ENCODE measurements at regions not wholly inside any gene's neighbourhood (a gene's known extent, or its start where the extent isn't known, plus 50 kb on each side); places are given as distances from the start of the nearest gene placed in this dataset.
"Not testable (repeated sequence)": the region's sequence is repeated elsewhere in the genome, so short reads cannot be mapped to it uniquely, and the experiment has no call there.

GRCh38 chr16:59463776-59464175 lies 729.7 kb upstream of the GOT2 start:
- no peak for FAIRE-seq

GRCh38 chr16:59459806-59460205 lies 725.7 kb upstream of the GOT2 start:
- FAIRE-seq: no peak

- FAIRE-seq: no peak
Observed at GRCh38 chr16:59455497-59455896, 721.4 kb upstream of the GOT2 start.

- not testable (repeated sequence) for FAIRE-seq
Observed at GRCh38 chr16:59450513-59450912, 716.4 kb upstream of the GOT2 start.

GRCh38 chr16:59440502-59440901 lies 706.4 kb upstream of the GOT2 start:
- FAIRE-seq: no peak

- FAIRE-seq: no peak
Observed at GRCh38 chr16:59432896-59433295, 698.8 kb upstream of the GOT2 start.

- no peak for FAIRE-seq
Observed at GRCh38 chr16:59432276-59432675, 698.2 kb upstream of the GOT2 start.

- FAIRE-seq: no peak
Observed at GRCh38 chr16:59424714-59425273, 690.7 kb upstream of the GOT2 start.

- FAIRE-seq: no peak
Observed at GRCh38 chr16:59411961-59412841, 678.1 kb upstream of the GOT2 start.

- no peak for FAIRE-seq
Observed at GRCh38 chr16:59410451-59410850, 676.3 kb upstream of the GOT2 start.

- FAIRE-seq: no peak
Observed at GRCh38 chr16:59405802-59406201, 671.7 kb upstream of the GOT2 start.

- FAIRE-seq: no peak
Observed at GRCh38 chr16:59404509-59404908, 670.4 kb upstream of the GOT2 start.

GRCh38 chr16:59400830-59401229 lies 666.7 kb upstream of the GOT2 start:
- FAIRE-seq: no peak

- FAIRE-seq: no peak
Observed at GRCh38 chr16:59397638-59398037, 663.5 kb upstream of the GOT2 start.

GRCh38 chr16:59394526-59394925 lies 660.4 kb upstream of the GOT2 start:
- no peak for FAIRE-seq

- no peak for FAIRE-seq
Observed at GRCh38 chr16:59392911-59393310, 658.8 kb upstream of the GOT2 start.

GRCh38 chr16:59391617-59392364 lies 657.7 kb upstream of the GOT2 start:
- FAIRE-seq: no peak

- FAIRE-seq: no peak
Observed at GRCh38 chr16:59385959-59386358, 651.8 kb upstream of the GOT2 start.

GRCh38 chr16:59385491-59385890 lies 651.4 kb upstream of the GOT2 start:
- FAIRE-seq: no peak

GRCh38 chr16:59373632-59374031 lies 639.5 kb upstream of the GOT2 start:
- FAIRE-seq: peak; percentile 24

- FAIRE-seq: no peak
Observed at GRCh38 chr16:59370717-59371116, 636.6 kb upstream of the GOT2 start.

- no peak for FAIRE-seq
Observed at GRCh38 chr16:59369523-59369922, 635.4 kb upstream of the GOT2 start.

- FAIRE-seq: no peak
Observed at GRCh38 chr16:59368586-59368985, 634.5 kb upstream of the GOT2 start.

GRCh38 chr16:59356709-59357108 lies 622.6 kb upstream of the GOT2 start:
- no peak for FAIRE-seq
